ENCODE measurements at regions not wholly inside any gene's neighbourhood (a gene's known extent, or its start where the extent isn't known, plus 50 kb on each side); places are given as distances from the start of the nearest gene placed in this dataset.
A peak's percentile ranks its signal among the peaks of the same experiment; 100 is the strongest.
"Not testable (repeated sequence)": the region's sequence is repeated elsewhere in the genome, so short reads cannot be mapped to it uniquely, and the experiment has no call there.

DNA sequence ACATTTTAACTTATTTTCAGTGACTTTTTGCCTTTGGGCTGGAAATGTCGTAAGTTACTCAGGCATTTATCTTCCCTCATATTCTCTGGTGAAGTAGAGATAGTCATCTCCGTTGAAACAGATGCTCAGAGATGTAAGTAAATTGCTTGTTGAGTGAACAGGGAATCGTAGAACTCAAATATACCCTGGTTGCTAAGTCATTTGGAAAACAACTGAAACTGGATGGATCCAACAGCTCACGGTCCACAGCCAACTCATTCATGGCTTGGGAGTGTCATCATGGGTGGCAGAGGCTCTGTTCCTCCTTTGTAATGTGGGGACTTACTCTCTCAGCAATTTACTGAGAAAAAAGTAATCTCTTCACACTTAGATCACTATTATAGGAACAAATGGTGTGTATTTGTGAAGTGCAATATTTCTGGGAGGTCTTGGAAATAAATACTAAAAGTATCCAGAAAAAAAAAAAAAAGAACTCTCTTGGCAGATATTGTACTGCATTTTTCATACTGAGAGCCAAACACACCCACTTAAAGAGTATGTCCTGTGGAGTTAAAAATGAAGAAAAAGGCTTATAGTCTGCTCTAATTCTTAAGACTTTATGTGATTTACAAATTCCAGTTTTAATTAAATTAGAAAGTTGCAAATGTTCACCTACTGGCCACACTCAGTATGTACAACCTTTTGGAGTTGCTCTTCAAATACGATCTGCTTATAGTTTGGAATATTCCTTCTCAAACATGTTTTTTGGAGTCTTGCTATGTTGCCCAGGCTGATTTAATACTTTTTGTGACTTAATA is 107.4 kb downstream of the LEPR start:
- no peak for DNase-seq

DNA sequence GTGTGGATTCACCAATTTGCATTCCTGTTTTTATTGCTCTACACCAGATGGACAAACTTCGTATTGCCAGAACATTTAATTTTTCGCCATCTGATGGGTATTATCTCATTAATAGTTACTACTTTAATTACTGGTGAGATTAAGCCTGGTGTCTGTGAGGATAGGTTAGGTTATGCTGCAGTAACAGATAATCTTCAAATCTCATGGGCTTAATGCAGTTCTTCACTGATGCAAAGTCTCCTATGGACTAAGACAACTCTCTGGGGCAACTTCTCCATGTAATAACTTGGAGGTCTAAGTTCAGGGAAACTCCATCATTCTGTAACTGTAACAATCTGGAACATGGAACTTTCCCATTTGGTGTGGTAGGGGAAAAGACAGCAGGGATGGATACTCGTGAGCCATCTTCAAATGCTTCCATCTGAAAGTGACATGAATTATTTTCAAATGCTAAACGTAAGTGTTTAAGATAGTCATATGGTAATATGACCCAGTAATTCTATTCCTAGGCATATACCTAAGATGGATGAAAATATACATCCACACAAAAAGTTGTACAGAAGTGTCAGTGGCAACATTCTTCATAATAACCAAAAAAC is 111.6 kb downstream of the LEPR start:
- DNase-seq = no peak

DNA sequence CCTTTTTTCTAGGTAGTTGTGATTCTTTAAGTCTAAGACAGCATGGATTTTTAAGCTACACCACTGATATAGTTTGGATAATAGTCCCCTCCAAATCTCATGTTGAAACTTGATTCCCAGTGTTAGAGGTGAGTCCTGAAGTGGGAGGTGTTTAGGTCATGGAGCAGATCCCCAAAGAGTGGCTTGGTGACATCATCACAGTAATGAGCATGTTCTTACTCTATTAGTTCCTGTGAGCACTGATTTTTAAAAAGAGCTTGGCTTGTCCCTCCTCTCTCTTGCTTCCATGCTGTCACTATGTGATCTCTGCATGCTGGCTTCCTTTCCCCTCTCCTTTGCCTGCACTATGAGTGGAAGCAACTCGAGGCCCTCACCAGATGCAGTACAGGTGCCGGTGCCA is 115.5 kb downstream of the LEPR start:
- DNase-seq = no peak

DNA sequence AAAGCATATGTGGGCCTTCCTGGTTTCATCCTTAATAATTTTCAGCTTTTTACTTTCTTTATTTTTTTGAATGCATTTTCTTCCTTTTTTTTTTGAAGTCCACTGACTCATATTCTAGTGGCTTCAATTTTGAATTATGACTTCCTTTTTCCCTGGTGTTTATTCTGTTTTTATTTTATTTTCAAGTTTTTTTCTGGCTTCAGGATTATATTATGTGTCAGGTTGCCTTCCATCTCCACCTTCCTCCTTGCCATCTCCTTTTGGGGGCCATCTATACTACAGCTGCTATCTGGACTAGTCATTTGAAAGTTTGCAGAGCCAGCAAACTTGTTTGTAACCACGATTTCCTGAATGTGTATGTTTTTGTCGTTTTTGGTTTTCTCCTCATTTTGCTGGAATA is 117.6 kb downstream of the LEPR start:
- no peak for DNase-seq

GRCh38 chr1:65538664-65539063 is 118.2 kb downstream of the LEPR start:
- DNase-seq = no peak

GRCh38 chr1:65539266-65540131 is 119.0 kb downstream of the LEPR start:
- DNase-seq = no peak

DNA sequence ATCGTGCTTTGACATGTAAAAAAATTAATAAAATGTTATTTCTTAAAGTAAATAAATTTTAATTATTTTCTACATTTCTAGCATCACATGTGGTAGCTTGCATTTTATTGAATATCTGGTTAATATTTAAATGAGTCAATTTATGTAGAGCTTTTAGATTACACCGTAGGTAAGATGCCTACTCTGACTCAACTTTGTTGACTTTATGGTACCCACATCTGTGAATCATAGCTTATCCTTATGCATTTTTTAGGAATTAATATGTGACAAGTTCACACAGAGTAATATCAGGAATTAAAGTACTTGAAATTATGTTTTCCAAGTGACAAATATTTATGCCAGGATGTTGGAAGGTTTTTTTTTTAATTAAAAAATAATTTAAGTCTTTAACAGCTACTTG is 120.7 kb downstream of the LEPR start:
- DNase-seq = peak; percentile 8

- no peak for DNase-seq
These were observed 121.4 kb downstream of the LEPR start for GRCh38 chr1:65541865-65542264.

DNA sequence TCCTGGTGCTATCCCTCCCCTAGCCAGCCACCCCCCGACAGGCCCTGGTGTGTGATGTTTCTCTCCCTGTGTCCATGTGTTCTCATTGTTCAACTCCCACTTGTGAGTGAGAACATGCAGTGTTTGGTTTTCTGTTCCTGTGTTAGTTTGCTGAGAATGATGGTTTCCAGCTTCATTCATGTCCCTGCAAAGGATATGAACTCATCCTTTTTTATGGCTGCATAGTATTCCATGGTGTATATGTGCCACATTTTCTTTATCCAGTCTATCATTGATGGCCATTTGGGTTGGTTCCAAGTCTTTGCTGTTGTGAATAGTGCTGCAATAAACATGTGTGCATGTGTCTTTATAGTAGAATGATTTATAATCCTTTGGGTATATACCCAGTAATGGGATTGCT is 122.1 kb downstream of the LEPR start:
- not testable (repeated sequence) for DNase-seq

- not testable (repeated sequence) for DNase-seq
These were observed 130.0 kb downstream of the LEPR start for GRCh38 chr1:65550306-65551010.

DNA sequence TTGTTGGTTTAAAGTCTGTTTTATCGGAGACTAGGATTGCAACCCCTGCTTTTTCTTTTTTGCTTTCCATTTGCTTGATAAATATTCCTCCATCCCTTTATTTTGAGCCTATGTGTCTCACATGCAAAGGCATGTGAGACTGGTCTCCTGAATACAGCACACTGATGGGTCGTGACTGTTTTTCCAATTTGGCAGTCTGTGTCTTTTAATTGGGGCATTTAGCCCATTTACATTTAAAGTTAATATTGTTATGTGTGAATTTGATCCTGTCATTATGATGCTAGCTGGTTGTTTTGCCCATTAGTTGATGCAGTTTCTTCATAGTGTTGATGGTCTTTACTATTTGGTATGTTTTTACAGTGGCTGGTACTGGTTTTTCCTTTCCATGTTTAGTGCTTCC is 132.0 kb downstream of the LEPR start:
- DNase-seq = not testable (repeated sequence)

DNA sequence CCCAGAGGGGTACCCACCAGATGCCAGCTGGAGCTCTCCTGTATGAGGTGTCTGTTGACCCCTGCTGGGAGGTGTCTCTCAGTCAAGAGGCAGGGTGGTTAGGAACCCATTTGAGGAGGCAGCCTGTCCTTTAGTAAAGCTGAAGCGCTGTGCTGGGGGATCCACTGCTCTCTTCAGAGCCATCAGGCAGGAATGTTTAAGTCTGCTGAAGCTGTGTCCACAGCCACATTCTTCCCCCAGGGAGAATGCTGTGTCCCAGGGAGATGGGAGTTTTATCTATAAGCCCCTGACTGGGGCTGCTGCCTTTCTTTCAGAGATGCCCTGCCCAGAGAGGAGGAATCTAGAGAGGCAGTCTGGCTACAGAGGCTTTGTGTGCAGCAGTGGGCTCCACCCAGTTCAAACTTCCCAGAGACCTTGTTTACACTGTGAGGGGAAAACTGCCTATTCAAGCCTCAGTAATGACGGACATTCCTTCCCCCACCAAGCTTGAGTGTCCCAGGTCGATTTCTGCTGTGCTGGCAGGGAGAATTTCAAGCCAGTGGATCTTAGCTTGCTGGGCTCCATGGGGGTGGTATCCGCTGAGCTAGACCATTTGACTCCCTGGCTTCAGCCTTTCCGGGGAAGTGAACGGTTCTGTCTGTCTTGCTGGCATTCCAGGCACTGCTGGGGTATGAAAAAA is 133.8 kb downstream of the LEPR start:
- not testable (repeated sequence) for DNase-seq

DNA sequence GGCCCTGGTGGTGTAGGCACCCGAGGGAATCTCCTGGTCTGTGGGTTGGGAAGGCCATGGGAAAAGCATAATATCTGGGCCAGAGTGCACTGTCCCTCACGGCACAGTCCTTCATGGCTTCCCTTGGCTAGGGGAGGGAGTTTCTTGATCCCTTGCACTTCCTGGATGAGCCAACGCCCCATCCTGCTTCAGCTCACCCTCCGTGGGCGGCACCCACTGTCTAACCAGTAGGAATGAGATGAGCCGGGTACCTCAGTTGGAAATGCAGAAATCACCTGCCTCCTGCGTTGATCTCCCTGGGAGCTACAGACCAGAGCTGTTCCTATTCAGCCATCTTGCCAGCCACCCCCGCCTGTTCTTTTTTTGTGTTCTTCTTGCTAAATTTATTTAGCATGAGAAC is 134.4 kb downstream of the LEPR start:
- DNase-seq = no peak

DNA sequence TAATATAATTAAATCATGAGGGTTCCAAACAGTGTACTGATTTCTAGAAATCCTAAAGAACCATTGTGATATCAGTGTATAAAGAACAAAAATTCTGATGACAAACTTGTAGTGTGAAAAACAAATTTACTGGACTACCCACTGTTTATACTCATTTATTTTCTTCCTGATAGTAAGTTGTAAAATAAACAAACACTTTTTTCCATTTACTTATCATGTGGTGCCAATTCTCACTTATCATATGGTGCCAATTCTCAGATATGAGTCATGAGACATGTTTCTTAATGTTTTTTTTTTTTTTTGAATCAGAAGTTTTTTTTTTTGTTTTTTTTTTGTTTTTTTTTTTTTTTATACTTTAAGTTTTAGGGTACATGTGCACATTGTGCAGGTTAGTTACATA is 137.7 kb downstream of the LEPR start:
- no peak for DNase-seq

DNA sequence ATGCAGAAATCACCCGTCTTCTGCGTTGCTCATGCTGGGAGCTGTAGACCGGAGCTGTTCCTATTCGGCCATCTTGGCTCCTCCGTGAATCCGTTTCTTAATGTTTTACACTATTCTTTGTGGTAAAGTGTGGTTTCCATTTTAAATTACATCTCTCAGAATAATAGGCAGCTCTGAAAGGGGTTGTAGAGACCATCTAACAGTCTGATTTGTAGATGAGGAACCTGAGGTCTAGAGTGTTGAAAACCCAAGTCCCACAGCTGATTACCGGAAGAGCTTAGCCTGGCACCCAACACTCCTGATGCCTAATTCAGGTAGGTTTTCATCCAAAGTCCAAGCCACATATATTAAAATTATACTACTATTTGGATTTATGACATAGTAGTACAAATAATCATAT is 144.0 kb downstream of the LEPR start:
- DNase-seq = no peak

- no peak for DNase-seq
These were observed 147.8 kb downstream of the LEPR start for GRCh38 chr1:65568285-65568684.

- DNase-seq = no peak
These were observed 152.4 kb downstream of the LEPR start for GRCh38 chr1:65572701-65573421.

DNA sequence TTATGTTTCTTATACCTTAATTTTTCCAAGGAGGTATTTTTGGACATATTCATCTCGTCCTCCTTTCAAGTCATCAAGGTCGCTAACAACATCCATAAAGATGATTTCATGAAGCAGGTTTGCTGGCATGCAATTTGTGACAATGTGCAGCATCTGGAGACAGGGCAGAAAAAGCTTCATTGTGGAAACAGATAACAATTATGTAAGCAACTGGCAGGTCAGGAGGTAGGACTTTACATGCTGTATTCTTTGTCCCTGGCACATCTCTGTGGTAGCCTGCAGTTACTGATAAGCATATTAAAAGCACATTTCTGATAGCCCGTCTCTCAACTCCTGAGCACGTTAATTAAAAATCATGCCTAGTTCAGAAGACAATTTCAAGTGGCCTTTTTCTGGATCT is 156.8 kb downstream of the LEPR start:
- DNase-seq = no peak

GRCh38 chr1:65577982-65578381 is 157.5 kb downstream of the LEPR start:
- not testable (repeated sequence) for DNase-seq

- DNase-seq = no peak
These were observed 160.7 kb downstream of the LEPR start for GRCh38 chr1:65581119-65581518.

DNA sequence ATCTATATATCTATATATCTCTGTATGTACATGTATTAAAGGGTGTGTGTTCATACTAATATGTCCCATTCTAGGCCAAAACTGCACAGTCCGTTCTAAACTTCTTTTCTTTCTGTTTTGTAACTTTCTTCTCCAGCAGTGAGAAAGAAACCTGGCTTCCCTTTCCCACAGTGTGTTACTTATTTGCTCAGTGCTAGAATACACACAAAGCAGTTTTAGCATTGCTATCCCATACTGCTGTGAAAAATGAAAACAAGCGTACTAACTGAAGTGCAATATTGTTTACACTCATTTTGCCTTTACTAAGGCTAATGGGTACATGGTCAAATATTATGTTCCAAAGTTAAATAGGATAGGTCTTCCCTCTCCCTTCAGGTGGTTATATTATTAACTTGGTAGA is 163.9 kb downstream of the LEPR start:
- no peak for DNase-seq

- no peak for DNase-seq
These were observed 169.8 kb downstream of the LEPR start for GRCh38 chr1:65590279-65590678.
